ACHN (cell line): ENCODE measurements at regions not wholly inside any gene's neighbourhood (a gene's known extent, or its start where the extent isn't known, plus 50 kb on each side); places are given as distances from the start of the nearest gene placed in this dataset.
"Not testable (repeated sequence)": the region's sequence is repeated elsewhere in the genome, so short reads cannot be mapped to it uniquely, and the experiment has no call there.

ENCODE experiments used
- DNase-seq: peaks from one replicate; pipeline ENCODE4 v3.0.0-alpha.2; 2015
- in situ Hi-C: cut with HindIII; loops from 2 replicates; pipeline ENCODE4 v1.10.0; 2017; ENCODE audit warnings: low sequenced_read_pairs, low pct_ligation_motif_present, low pct_unique_long_range_greater_than_20kb

- in situ Hi-C loops: no loop called here
- DNase-seq: no peak
These were observed 1299.2 kb upstream of the ATXN8OS start for GRCh38 chr13:68808456-68808855.

GRCh38 chr13:68806125-68806524, 1301.5 kb upstream of the ATXN8OS start:
- no peak for DNase-seq
- in situ Hi-C loops: no loop called here

- in situ Hi-C loops: no loop called here
- DNase-seq: no peak
These were observed 1323.4 kb upstream of the ATXN8OS start for GRCh38 chr13:68784275-68784674.

- DNase-seq: no peak
- in situ Hi-C loops: no loop called here
These were observed 1348.0 kb upstream of the ATXN8OS start for GRCh38 chr13:68759617-68760016.

- DNase-seq: no peak
- in situ Hi-C loops: no loop called here
These were observed 1357.8 kb upstream of the ATXN8OS start for GRCh38 chr13:68749796-68750195.

GRCh38 chr13:68748038-68748437, 1359.6 kb upstream of the ATXN8OS start:
- in situ Hi-C loops: no loop called here
- no peak for DNase-seq

GRCh38 chr13:68745502-68745901, 1362.1 kb upstream of the ATXN8OS start:
- no peak for DNase-seq
- in situ Hi-C loops: no loop called here

- in situ Hi-C loops: no loop called here
- no peak for DNase-seq
These were observed 1370.7 kb upstream of the ATXN8OS start for GRCh38 chr13:68736961-68737360.

GRCh38 chr13:68727798-68728197, 1379.8 kb upstream of the ATXN8OS start:
- no peak for DNase-seq
- in situ Hi-C loops: no loop called here

GRCh38 chr13:68727165-68727564, 1380.5 kb upstream of the ATXN8OS start:
- no peak for DNase-seq
- in situ Hi-C loops: no loop called here

- in situ Hi-C loops: no loop called here
- DNase-seq: no peak
These were observed 1387.8 kb upstream of the ATXN8OS start for GRCh38 chr13:68719815-68720214.

- in situ Hi-C loops: no loop called here
- DNase-seq: no peak
These were observed 1392.0 kb upstream of the ATXN8OS start for GRCh38 chr13:68715651-68716050.

GRCh38 chr13:68714292-68714691, 1393.3 kb upstream of the ATXN8OS start:
- in situ Hi-C loops: no loop called here
- DNase-seq: no peak

- DNase-seq: no peak
These were observed 1394.2 kb upstream of the ATXN8OS start for GRCh38 chr13:68713394-68713793.

GRCh38 chr13:68708336-68708908, 1399.2 kb upstream of the ATXN8OS start:
- in situ Hi-C loops: no loop called here
- DNase-seq: no peak

More at GRCh38 chr13:68713394-68713793, 1394.2 kb upstream of the ATXN8OS start:
- in situ Hi-C loops: no loop called here

GRCh38 chr13:68706044-68706443, 1401.6 kb upstream of the ATXN8OS start:
- in situ Hi-C loops: not testable (repeated sequence)

GRCh38 chr13:68697551-68697950, 1410.1 kb upstream of the ATXN8OS start:
- in situ Hi-C loops: no loop called here
- DNase-seq: no peak

More at GRCh38 chr13:68706044-68706443, 1401.6 kb upstream of the ATXN8OS start:
- not testable (repeated sequence) for DNase-seq

- DNase-seq: no peak
- in situ Hi-C loops: no loop called here
These were observed 1410.7 kb upstream of the ATXN8OS start for GRCh38 chr13:68696907-68697306.

GRCh38 chr13:68692049-68692448, 1415.6 kb upstream of the ATXN8OS start:
- no peak for DNase-seq
- in situ Hi-C loops: no loop called here

- DNase-seq: no peak
- in situ Hi-C loops: no loop called here
These were observed 1417.1 kb upstream of the ATXN8OS start for GRCh38 chr13:68690567-68690966.
